GM12878 (cell line): ENCODE measurements at regions not wholly inside any gene's neighbourhood (a gene's known extent, or its start where the extent isn't known, plus 50 kb on each side); places are given as distances from the start of the nearest gene placed in this dataset.

Experiments
- ATAC-seq: fragments of 200-7000 bp; cut with Tn5 transposase; 3 replicates; pipeline ENCODE4 v1.9.1; 2020; ENCODE audit warnings: mild to moderate bottlenecking, moderate library complexity
- BruUV-seq: library from RNA; stranded (reverse); fragments of 400-500 nt; replicated peaks from 2 replicates; lab custom pipeline; 2021; lab: Mats Ljungman, UMichigan
- CTCF ChIA-PET: fragments of 300-600 bp; sonication (Branson Sonifier 250); formaldehyde crosslinking; extraction: SDS; loops from one replicate; lab custom pipeline; 2021; ENCODE audit warnings: inconsistent platforms; lab: Yijun Ruan, JAX
- POLR2A ChIA-PET: fragments of 350-600 bp; formaldehyde crosslinking; extraction: SDS; loops from one replicate; lab custom pipeline; 2021; ENCODE audit warnings: inconsistent platforms; lab: Charles Lee
- RAD21 ChIA-PET: fragments of 300-600 bp; sonication (Branson Sonifier 250); formaldehyde crosslinking; loops from one replicate; lab custom pipeline; 2023; ENCODE audit warnings: antibody characterized with exemption; ENCODE audit not compliant: unreplicated experiment; lab: Charles Lee
- SMC1A ChIA-PET: fragments of 300-600 bp; sonication (Branson Sonifier 250); formaldehyde crosslinking; loops from one replicate; lab custom pipeline; 2023; ENCODE audit not compliant: unreplicated experiment, uncharacterized antibody; lab: Charles Lee
- DNase-seq: peaks from one replicate; pipeline ENCODE4 v3.0.0-alpha.2; 2011; ENCODE audit warnings: low read depth, low spot score
- FAIRE-seq: peaks from 3 replicates; lab custom pipeline; 2011; peaks lifted over from hg19 to GRCh38; lab: Jason Lieb, UNC
- H2AFZ ChIP-seq: 2 replicates; pipeline ENCODE4 v1.6.0; 2011; ENCODE audit warnings: low read depth, low read length, control low read depth; ENCODE audit not compliant: control insufficient read depth
- H3K27ac ChIP-seq: 2 replicates; pipeline ENCODE4 v1.5.1; 2011; ENCODE audit warnings: control low read depth; ENCODE audit not compliant: control insufficient read depth, insufficient read depth
- H3K27me3 ChIP-seq, 2 experiments: replicated peaks in 1 of 2; 2 replicates each; pipeline versions ENCODE4 v1.6.0 to v1.6.1; 2011; ENCODE audit warnings: low read length in 1 of 2; ENCODE audit not compliant: control insufficient read depth in 2 of 2, insufficient read depth in 2 of 2
- H3K36me3 ChIP-seq, 2 experiments: 2 replicates each; pipeline ENCODE4 v1.5.1; 2011; ENCODE audit warnings: low read length in 1 of 2; ENCODE audit not compliant: control insufficient read depth in 2 of 2, insufficient read depth in 2 of 2
- H3K4me1 ChIP-seq: 2 replicates; pipeline ENCODE4 v1.6.1; 2011; ENCODE audit warnings: mild to moderate bottlenecking, low read length, moderate library complexity, mixed read lengths; ENCODE audit not compliant: control insufficient read depth, insufficient read depth
- H3K4me2 ChIP-seq: 2 replicates; pipeline ENCODE4 v1.6.0; 2011; ENCODE audit warnings: control low read depth; ENCODE audit not compliant: control insufficient read depth, insufficient read depth
- H3K4me3 ChIP-seq: fragments of 200-600 bp; sonication (generic); 2 replicates; pipeline ENCODE4 v1.5.1; 2016
- H3K79me2 ChIP-seq: 2 replicates; pipeline ENCODE4 v1.6.0; 2011; ENCODE audit warnings: low read length; ENCODE audit not compliant: control insufficient read depth, insufficient read depth
- H3K9ac ChIP-seq: 2 replicates; pipeline ENCODE4 v1.8.0; 2011; ENCODE audit warnings: low read length, control low read depth, mixed read lengths; ENCODE audit not compliant: control insufficient read depth, insufficient read depth
- H3K9me3 ChIP-seq: replicated peaks from 3 replicates; pipeline ENCODE4 v1.5.1; 2011; ENCODE audit warnings: mild to moderate bottlenecking, low read length; ENCODE audit not compliant: control insufficient read depth, insufficient read depth
- H4K20me1 ChIP-seq: 2 replicates; pipeline ENCODE4 v1.6.0; 2011; ENCODE audit not compliant: control insufficient read depth, insufficient read depth
- BACH1 ChIP-seq: fragments of 450-650 bp; IDR thresholded peaks from 2 replicates; pipeline ENCODE4 v1.6.1; 2017; ENCODE audit warnings: mild to moderate bottlenecking, borderline replicate concordance
- CBX3 ChIP-seq: fragments of 200-600 bp; sonication (generic); IDR thresholded peaks from 2 replicates; pipeline ENCODE4 v1.6.1; 2016; ENCODE audit warnings: low read depth, borderline replicate concordance
- CHD2 ChIP-seq: IDR thresholded peaks from 2 replicates; pipeline ENCODE4 v1.6.1; 2011; ENCODE audit warnings: low read depth, low read length, improper control_type of control experiment, borderline replicate concordance
- CREB1 ChIP-seq: IDR thresholded peaks from 2 replicates; pipeline ENCODE4 v1.6.1; 2012; ENCODE audit warnings: low read depth, mild to moderate bottlenecking, inconsistent platforms
- CREM ChIP-seq: IDR thresholded peaks from 2 replicates; pipeline ENCODE4 v1.6.1; 2014; ENCODE audit warnings: antibody characterized with exemption, low read depth
- IKZF1 ChIP-seq: fragments of 450-650 bp; conservative IDR thresholded peaks from 2 replicates; pipeline ENCODE4 v1.6.1; 2017; ENCODE audit warnings: antibody characterized with exemption, mild to moderate bottlenecking
- MLLT1 ChIP-seq: fragments of 450-650 bp; IDR thresholded peaks from 2 replicates; pipeline ENCODE4 v1.6.1; 2016; ENCODE audit warnings: mild to moderate bottlenecking
- PAX8 ChIP-seq: fragments of 450-650 bp; IDR thresholded peaks from 2 replicates; pipeline ENCODE4 v1.6.1; 2017; ENCODE audit warnings: mild to moderate bottlenecking, moderate library complexity
- RELA ChIP-seq: fragments of 450-650 bp; IDR thresholded peaks from 2 replicates; pipeline ENCODE4 v1.8.0; 2014; ENCODE audit warnings: borderline replicate concordance; ENCODE audit not compliant: partially characterized antibody
- SP1 ChIP-seq: IDR thresholded peaks from one replicate; pipeline ENCODE4 v1.6.1; 2011; ENCODE audit warnings: low read depth, low read length
- WGBS: methylation state at CpG from one replicate; pipeline ENCODE4 v1.1.6; 2016; ENCODE audit warnings: low lambda C conversion rate; ENCODE audit not compliant: insufficient replicate concordance, insufficient coverage; ENCODE audit errors: missing lambda C conversion rate; 5-methylcytosine and 5-hydroxymethylcytosine counted together
- in situ Hi-C: fragments of 300-500 bp; cut with MboI; formaldehyde crosslinking; loops from 9 replicates; pipeline ENCODE4 v1.14.3; 2018; ENCODE audit warnings: mixed read lengths
- intact Hi-C: fragments of 100-400 bp; cut with micrococcal nuclease; formaldehyde crosslinking; loops from one replicate; pipeline ENCODE4 v1.14.2; 2022; ENCODE audit not compliant: unreplicated experiment

GRCh38 chr9:135291165-135291564 lies 188.4 kb upstream of the PPP1R26 start (continued):
- TF ChIP-seq PAX8 (no peak), SP1 (no peak), MLLT1 (no peak), CREM (no peak), RELA (no peak), BACH1 (no peak)

- intact Hi-C loops (no loop called here), in situ Hi-C loops (no loop called here)
- RAD21 ChIA-PET, result no interaction called here
- H3K79me2 ChIP-seq, result no peaks in the 10 kb centered on the region
- H3K9ac ChIP-seq, result no peak overlapping the region
- no peak overlapping the region for H3K4me2 ChIP-seq
- no peak for FAIRE-seq
- no peaks in the 10 kb centered on the region for H3K4me1 ChIP-seq
- DNase-seq, result no peak
- peaks cover 0 to 7% of the 10 kb centered on the region in 2 experiments; a peak in 2 of 4 replicates for H3K27me3 ChIP-seq
- ATAC-seq, result no peak
- CTCF ChIA-PET, result no interaction called here
- no TSS peak for BruUV-seq
- H3K4me3 ChIP-seq, result no peak overlapping the region
- 32% methylated on average over 11 of the region's 11 CpGs for WGBS
- H2AFZ ChIP-seq, result no peak overlapping the region
- POLR2A ChIA-PET, result no interaction called here
- SMC1A ChIA-PET, result no interaction called here
- H3K9me3 ChIP-seq, result no peaks in the 10 kb centered on the region
- TF ChIP-seq IKZF1 (no peak), CHD2 (no peak), CBX3 (no peak), CREB1 (no peak)
- H3K27ac ChIP-seq, result no peak overlapping the region
- no peaks in the 10 kb centered on the region for H4K20me1 ChIP-seq
- H3K36me3 ChIP-seq, result no peaks in the 10 kb centered on the region
Observed at GRCh38 chr9:135294836-135295235, 184.7 kb upstream of the PPP1R26 start.
